ENCODE measurements at regions not wholly inside any gene's neighbourhood (a gene's known extent, or its start where the extent isn't known, plus 50 kb on each side); places are given as distances from the start of the nearest gene placed in this dataset.

DNA sequence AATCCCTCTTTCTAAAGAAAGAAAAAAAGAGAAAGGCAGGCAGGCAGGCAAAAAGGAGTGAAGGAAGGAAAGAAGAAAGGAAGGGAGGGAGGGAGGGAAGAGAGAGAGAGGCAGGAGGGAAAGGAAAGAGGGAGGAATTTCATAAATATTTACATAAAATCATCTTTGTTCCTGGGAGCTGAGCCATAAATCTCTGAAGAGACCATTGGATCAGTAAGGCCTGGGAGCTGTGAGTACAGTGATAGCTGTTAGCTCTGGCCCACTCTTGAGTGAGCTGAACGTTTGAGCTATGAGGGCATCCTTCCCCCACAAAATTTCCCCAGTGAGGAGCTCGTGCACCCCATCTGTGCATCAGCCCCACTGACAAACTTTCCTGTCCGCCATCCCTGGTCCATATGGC is 224.0 kb downstream of the SOD2 start:
- no peak for TF ChIP-seq POLR2A (IDR thresholded peaks at IDR 0.05)
- TF ChIP-seq, protein P1, sequence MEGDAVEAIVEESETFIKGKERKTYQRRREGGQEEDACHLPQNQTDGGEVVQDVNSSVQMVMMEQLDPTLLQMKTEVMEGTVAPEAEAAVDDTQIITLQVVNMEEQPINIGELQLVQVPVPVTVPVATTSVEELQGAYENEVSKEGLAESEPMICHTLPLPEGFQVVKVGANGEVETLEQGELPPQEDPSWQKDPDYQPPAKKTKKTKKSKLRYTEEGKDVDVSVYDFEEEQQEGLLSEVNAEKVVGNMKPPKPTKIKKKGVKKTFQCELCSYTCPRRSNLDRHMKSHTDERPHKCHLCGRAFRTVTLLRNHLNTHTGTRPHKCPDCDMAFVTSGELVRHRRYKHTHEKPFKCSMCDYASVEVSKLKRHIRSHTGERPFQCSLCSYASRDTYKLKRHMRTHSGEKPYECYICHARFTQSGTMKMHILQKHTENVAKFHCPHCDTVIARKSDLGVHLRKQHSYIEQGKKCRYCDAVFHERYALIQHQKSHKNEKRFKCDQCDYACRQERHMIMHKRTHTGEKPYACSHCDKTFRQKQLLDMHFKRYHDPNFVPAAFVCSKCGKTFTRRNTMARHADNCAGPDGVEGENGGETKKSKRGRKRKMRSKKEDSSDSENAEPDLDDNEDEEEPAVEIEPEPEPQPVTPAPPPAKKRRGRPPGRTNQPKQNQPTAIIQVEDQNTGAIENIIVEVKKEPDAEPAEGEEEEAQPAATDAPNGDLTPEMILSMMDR (IDR thresholded peaks at IDR 0.05): no peak
